ENCODE measurements at regions not wholly inside any gene's neighbourhood (a gene's known extent, or its start where the extent isn't known, plus 50 kb on each side); places are given as distances from the start of the nearest gene placed in this dataset.

DNA sequence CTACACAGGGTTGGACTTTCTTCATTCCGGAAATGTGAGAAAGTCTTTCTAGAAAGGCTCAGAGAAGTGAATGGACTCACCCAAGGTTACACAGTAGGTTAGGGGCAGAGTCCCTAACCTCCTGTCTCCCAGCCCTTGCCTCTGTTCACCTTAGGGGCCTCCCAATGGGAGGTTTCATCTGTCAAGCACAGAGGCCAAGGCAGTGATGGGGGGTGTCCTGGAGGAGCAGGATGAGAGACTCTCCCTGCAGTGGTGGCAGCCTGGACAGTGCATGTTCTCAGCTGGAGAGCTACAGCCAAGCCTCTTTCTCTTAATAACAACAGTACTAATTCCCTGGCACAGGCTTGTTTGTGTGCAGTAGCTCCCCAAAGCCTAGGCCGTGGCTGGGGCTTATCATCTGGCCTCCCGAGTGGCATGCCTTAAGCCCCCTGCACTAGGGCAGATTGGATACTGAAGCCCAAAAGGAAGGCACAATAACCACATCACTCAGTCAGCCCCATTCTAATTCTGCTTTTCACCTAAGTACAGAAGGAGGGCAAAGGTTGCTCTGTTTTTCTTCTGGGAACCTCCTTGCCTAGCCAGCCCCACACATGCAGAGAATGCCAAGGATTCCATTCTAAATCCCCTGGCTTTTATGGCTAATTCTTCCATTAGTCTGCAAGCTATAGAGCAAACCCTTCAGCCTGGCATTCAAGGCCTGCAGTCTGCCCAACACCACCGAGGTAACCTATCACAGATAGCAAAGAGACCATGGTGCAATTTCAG, 50.2 kb upstream of the XPA start:
- DNase-seq: no peak

DNA sequence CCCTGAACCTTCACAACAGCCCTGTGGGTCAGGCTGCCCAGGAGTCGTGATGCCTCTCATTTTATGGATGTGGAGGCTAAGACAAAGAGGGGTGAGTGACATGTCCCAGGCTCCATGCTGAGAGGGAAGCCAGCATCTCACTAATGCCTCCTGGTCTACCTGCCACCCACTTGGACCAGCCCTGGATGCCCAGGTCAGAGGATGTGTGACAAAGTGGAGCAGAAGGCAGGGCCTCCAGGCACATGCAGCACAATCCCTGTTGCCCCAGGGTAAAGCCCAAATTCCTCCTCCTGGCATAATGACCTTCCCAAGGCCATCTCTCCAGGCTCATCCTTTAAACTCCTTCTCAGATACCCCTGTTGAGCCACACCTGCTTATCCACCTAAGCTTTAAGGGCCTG, 51.4 kb upstream of the XPA start:
- no peak for DNase-seq

DNA sequence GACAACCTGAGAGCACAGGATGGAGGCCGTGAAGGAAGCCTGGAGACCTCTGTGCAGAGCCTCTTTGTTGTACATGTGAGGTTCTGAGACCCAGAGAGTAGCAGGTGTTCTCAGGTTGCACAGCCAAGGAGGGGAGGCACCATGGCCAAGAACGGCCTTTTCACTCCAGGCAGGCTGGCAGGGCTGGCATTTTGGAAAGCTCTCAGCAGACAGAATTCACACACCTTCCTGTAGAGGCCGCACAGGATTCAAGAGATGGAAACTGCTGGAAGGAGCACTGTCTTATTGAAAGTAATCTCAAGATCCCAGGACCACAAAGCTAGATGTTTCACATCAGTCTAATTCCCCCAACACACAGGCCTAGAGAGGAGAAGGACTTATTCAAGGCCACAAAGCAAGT, 52.8 kb upstream of the XPA start:
- DNase-seq: no peak

DNA sequence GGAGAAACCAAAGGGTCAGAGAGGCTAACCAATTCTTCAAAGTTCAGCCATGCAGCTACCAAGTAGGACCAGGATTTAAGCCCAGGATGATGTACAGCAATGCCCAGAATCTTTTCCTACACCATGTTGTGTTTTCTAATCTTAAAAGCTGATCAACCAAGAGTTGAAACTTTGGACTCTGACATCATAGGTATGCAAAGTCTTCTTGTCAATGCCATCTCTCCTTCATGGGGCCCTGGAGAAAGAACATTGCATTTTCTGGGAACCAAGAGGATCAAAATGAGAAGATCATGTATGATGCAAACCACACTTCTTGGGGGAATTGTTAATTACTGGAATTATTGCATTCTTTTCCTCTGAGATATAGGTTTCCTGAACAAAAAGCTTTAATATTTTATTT, 54.4 kb upstream of the XPA start:
- no peak for DNase-seq

DNA sequence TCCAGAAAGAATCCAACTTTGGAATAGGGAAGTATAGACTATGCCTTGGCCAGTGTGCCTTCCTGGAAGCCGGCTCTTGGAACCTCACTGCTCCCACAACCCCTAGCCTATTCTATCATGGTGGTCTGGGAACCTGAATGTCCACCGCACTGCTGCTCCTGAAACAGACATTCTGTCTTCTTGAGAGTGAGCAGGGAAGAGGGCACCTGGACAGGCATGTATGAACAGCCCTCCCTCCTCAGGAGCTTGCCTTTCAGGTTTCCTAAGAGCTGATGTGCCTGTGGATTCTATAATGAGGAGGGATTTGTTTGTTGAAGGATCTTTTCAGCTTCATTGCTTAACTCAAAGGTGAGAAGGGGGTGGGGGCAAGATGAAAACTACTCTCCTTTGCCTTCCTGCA, 55.1 kb upstream of the XPA start:
- no peak for DNase-seq

DNA sequence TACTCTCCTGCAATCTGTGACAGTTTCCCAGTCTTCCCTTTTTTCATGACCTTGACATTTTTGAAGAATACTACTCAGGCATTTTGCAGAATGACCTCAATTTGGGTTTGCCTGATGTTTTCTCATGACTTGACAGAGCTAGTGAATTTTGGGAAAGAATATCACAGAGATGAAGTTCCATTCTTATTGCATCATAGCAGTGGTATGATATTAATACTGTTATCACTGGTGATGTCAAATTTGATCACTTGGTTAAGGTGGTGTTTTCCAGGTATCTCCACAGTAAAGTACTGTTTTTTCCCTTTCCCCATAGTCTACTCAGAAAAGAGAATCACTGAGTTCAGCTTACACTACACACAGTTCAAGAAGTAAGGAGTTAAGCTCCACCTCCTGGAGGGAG, 56.2 kb upstream of the XPA start:
- DNase-seq: no peak

DNA sequence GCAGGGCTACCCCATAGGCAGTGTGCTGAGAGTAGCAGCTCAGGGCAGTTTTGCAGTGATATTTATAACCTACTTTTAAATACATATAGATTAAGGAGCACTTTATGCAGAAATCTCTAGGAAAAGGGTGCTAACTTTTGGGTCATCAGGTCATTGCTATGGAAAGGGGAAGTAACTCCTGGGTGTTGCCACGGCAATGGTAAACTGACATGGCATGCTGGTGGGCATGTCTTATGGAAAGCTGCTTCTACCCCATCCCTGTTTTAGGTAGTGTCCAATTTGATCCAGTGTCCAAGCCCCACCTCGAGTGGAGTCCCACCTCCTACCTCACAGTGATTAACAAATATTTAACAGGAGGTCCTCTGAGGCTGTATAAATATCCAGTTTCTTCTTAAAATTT, 56.8 kb upstream of the XPA start:
- no peak for DNase-seq

DNA sequence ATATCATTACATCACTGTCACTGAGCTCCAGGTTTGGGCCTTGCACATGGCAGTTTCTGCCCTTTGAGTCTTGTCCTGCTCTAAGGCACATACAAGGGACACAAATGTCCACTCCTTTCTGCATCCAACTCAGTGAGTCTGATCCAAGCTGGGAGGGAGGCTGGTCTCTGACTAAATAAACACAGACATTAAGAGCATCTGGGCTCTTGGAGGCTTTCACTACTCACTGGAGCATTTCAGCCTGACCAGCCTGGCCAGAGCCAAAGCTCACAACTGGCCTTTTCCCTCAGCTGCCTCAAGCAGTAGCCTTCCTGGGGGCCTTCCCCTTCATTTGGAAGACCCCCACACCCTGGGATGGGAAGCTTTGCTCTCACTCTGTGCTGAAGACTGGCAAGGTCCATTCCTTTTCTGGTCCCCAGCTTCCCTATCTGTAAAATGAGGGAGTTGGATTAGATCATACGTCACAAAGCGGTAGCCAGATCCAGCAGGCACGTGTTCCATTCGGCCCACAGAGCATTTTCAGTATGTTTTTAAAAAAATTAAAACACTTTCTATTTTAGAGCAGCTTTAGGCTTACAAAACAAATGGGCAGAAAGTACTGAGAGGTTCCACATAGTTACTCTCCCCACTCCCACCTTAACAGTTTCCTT, 58.6 kb upstream of the XPA start:
- DNase-seq: no peak

DNA sequence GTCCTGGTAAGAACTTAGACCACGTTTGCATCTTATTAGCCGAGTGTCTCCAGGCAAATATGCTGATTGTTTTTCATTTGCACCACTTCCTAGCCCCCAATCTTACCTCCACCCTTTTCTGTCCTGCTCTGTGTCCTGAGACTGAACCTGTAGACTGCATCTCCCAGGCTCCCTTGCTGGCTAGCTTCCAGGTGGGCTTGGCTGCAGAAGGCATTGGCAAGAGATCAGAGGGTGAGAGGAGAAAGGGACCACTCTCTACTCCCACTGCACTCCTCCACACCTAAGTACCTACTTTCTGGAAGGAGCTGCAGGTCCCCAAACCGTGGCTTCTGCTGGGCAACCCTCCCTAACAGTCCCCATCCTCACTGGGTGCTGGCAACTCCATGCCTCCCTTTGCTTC, 59.9 kb upstream of the XPA start:
- no peak for DNase-seq

DNA sequence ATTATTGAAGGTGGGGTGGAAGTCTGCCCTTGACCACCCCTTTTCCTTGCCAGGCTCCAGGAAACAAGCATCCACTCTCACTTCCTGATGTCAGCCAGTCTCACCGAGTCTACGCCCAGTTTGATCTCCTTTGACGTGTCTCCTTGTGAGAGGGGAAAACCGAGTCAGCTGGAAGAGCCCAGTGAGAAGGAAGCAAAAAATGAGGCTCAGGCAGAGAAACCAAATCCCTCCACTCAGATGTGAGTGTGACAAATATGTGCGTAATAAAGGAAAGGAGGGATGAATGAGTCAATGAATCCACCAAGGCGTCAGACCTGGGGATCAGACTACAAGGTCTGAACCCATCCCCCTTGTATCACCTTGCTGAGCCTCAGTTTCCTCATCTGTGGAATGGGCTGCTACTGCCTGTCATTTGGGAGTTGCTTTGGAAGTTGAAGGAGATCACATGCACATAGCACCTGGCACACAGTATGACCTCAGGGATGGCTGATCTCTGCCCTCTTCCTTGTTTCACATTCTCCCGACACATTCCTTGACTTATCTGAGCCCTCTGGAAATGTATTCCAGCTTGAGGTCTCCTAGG, 61.3 kb upstream of the XPA start:
- no peak for DNase-seq

DNA sequence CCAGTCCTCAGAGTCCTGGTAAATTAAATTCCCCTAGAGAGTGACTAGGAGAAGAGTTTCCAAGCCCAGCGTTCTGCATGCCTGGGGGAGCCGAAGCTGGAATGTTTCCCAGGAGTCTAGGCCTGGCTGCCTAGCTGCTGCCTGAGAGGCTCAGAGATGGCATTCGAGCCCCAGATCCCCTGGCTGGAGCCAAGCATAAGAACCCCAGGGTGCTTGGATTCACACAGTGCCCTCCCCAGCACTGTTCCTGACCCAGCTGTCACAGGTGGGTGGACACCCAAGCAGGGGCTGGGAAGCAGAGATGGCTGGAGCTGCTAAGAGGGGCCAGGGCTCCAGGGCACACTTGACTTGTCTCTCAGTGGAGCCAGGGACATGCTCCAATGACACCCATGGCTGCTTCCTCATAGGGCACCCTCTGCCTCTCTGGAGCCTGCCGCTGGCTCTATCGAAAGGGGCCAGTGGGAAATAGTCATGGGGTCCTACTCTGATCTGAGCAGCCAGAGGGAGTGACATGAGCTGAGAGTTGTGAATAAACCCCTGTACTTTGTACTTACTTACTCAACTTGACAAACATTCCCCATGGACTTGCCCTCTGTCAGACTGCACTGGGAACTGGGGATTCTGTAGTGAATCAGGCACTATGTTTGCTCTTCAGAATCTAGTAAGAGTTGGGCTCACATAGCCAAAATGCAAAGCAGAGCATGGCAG, 62.6 kb upstream of the XPA start:
- no peak for DNase-seq

DNA sequence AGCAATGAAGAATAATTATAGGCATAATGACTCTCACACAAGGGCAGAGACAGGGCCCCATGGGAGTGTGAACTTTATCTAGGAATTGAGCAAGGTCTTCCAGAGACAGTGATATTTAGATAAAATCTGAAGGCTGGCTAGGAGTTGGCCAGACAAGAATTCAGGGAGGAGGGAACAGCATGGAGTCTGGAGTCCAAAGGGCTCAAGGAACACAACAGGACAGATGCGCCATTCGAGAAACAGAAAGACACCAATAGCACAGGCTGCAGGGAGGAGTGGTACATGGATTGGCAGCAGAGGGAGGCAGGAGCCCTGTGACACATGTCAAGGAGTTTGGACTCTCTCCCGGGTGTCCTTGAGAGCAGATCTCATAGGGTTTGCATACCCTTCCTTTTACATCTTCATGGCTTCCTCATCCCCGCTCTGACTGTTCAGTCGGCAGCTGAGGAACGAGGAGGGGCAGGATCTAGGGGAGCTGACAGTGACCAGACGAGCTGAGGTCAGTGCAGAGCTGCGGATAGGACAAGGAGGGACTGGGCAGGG, 64.0 kb upstream of the XPA start:
- no peak for DNase-seq

DNA sequence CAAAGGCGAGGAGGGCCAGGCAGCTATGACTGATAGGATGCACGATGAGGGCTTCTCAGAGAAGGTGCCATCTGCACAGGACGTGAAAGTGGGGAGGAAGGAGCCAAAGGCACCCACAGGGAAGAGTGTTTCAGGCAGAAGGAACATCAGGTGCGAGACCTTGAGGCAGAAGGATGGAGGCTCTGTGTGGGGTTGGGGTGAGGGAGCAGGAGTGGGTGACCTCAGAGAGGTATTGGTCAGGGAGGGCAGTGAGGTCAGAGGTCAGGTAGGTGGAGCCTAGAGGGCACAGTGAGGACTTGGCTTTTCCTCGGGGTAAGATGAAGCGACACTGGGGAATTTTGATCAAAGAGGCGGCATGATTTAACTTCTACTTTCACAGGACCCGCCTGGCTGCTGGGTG, 64.7 kb upstream of the XPA start:
- DNase-seq: no peak

DNA sequence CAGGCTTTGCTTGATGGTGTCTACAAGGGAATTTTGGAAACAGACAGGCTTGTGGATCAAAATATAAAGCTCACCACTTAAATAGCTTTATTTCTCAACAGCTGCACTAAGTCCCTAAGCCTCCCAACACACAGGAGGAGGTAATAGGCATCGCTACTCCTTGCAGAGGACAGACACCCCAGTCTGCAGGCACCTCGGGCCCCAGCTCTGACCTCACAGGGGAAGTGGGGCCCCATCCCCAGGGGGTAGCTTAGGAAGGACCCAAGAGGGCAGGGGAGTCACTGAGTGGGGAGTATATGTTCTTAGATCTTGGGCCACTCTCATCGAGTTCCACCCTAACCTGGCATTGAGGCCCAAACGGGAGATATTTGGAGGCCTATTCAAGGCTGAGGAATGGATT, 66.7 kb upstream of the XPA start:
- no peak for DNase-seq

DNA sequence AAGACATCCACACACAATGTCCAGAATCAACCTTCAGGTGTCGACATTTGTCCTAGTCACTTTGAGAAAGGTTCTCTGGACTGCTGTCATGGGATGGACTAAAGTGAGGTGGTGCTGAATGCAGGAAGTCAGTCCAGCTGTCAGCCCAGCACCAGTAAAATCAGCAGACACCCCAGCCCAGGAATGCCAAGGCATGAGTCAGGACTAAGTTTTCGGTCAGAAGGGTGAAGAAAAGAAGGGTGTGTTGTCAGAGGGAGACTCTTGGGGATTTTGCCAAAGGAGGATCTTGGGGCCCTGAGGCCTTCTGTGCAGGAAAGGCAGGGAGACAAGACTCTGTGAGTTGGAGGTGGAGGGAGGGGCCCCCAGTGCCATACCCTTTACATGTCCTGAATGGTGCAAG, 69.0 kb upstream of the XPA start:
- no peak for DNase-seq

DNA sequence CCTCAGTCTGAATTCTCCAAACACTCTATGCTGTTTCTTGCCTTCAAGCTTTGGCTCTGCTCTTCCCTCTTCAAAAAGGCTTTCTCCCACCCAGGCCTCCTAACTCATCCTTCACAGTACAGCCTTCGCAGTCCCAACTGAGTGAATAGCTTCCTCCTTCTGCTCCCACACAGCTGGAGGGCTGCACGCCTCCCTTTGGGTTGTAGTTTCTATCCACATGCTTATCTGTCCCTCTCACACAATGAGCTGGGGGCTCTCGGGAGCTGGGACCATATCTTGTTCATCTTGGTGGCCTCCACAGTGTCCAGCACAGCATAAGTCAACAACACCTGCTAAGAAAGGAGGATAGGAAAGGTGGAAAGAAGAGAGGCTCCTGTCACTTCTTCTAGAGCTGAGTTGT, 69.5 kb upstream of the XPA start:
- DNase-seq: no peak

DNA sequence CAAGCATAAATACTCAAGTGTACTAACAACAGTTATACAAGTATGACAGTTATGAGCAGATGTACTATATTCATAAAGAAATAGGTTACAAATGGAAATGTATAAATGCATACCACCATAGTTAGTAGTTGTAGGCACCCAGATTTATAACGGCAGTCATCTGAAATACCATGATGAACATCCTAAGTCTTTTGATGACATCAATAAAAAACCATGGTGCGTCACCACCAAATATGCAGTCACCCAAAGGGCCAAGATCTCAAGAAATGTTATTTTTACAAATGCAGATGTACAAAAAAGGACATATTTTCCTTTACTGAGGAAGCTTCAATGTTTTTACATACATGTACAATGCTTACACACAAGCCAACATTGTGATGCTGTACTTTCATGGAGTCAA, 70.8 kb upstream of the XPA start:
- no peak for DNase-seq

DNA sequence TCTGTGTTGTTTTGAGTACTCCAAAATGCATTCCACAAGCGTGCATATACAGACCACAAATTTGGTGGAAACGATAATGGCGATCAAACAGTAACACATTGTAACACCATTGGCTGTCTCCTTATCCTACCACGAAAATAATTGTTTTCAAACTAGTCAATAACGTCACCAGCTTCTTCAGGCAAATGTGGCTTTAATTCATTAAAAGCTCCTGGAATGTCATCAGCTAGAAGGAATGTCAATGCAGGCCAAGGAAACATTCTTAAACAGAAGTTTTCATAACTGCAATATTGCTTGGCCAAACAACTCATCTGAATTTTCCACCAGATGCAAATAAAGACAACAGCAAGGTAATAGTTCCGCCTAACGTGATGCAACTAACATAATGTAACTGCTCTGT, 71.6 kb upstream of the XPA start:
- DNase-seq: no peak

DNA sequence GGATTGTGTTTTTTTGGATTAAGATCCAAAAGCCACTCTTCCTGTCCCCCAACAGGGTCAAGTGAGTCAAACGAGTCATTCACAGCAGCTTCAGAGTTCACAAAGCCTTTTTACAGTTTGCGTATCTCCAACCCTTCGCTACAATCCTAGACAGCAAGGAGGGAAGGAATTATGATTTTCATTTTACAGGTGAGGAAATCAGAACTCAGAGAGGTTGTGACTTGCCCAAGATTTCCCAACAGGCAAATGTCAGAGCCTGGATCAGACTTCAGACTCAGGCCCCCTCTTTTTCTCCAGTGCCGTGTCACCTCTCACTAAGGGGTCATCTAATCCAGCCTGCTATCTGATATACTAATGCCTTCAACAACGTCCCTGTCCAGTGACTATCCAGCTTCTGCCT, 72.1 kb upstream of the XPA start:
- no peak for DNase-seq

DNA sequence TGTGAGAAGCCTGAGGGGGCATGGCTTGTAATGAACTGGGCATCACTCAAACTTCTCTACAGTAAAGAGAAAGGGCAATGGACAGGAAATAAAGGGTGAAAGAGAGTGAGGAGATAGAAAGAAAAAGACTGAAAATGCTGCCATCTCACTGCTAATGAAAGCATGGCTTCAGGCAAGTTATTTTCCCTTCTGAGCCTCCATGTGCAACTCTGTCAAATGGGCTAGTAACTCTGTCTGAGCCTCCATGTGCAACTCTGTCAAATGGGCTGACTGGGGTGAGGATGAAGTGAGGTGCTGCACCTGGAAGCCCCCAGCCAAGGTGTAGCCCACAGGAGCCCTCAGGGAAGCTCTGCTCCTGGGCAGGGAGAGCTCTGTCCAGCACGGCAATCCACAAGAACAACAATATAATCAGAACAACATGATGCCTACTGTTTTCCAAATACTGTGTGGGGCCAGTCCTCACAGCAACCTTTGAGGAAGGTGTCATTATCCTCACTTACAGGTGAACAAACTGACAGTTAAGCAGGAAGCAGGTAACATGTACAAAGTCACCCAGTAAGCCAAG, 73.8 kb upstream of the XPA start:
- DNase-seq: no peak

DNA sequence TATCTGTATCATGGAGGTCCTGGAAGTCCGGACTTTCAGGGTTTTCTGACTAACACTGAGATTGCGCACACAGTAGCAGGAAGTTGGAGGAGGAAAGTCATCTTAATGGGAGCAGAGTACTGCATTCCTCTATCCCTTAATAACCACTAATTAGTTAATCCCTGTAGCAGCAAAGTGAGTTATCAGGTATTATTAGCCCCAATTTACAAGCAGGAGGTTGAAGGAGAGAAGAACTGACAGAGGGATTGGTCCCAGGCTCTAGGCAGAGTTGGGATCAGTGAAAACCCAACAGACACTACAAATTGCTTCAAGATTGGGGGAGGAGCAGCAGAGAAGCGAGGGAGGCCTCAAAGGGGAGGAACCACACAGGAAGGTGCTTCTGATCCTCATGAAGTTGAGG, 74.5 kb upstream of the XPA start:
- DNase-seq: no peak

DNA sequence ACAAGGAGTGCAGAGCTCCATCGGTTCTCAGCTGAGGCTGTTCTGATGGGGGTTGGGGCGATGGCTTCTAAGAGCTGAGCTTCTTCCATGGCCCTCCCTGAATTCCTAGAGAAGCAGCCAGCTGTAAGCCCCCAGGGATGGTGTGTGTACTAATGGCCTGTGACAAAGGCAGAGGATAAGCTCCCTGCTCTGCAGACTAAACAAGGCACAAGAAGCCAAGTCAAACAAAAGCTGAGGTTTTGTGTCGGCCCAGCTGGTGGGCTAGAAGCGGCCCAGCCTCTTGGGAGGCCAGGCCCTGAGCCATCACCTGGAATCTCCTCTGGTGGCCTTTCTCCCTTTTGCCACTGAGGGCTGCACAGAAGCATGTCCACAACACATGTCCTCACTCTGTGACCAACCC, 75.0 kb upstream of the XPA start:
- no peak for DNase-seq

DNA sequence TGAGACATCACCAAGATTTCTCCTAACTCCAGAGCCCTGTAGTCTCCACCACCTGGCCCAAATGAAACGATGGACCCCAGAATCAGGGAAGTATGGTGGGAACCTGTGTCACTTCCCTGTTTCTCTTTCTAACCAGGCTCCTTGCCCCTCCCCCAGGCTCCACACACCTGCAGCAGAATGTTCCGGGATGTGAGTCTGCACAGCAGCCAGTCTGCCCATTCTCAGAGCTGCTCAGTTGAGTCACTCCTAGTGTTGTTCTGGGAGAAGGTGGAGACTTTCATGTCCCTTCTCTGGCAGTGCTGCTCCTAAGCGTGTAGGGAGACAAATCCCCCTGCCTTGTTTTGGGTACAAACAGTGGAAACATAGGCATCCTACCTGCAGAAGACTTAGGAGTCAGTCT, 76.0 kb upstream of the XPA start:
- no peak for DNase-seq

DNA sequence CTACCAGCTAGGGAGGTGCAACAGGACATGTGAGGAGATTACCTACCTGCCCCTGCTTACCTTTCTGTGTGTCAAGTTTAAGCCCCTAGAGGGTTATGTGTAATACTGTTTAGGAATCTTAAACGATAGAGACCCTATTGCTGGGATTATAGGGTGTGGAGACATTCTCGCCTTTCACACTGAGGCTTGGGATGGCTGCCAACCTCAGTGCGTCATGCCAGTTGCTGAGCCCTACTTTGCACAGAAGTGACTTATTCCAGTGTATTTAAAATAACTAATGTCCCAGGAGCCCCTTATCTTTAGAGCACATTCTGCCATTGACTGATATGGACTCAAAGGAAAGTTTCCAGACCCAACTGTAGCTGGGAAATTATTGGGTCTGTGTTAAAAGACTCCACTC, 76.6 kb upstream of the XPA start:
- no peak for DNase-seq

Measured in NCI-H2029 (cell line).